ENCODE measurements at regions not wholly inside any gene's neighbourhood (a gene's known extent, or its start where the extent isn't known, plus 50 kb on each side); places are given as distances from the start of the nearest gene placed in this dataset.

GRCh38 chr6:170130771-170131241 is 160.1 kb downstream of the DLL1 start:
- no peak overlapping the region for H3K27ac Mint-ChIP-seq (ENCODE audit: unreplicated experiment)
- no peaks in the 10 kb centered on the region for H3K4me1 Mint-ChIP-seq (ENCODE audit: unreplicated experiment)
- H3K27me3 Mint-ChIP-seq (ENCODE audit: unreplicated experiment): no peaks in the 10 kb centered on the region
- TF ChIP-seq CTCF (IDR thresholded peaks at IDR 0.05): no peak
- no peaks in the 10 kb centered on the region for H3K36me3 Mint-ChIP-seq (ENCODE audit: unreplicated experiment)
- no peaks in the 10 kb centered on the region for H3K9me3 Mint-ChIP-seq (ENCODE audit: unreplicated experiment)
- no peak overlapping the region for H3K4me3 Mint-ChIP-seq (ENCODE audit: unreplicated experiment)
- DNase-seq (ENCODE audit: extremely low spot score, unreplicated experiment): peak; percentile 81

- no peak for TF ChIP-seq CTCF (IDR thresholded peaks at IDR 0.05)
- H3K36me3 Mint-ChIP-seq (ENCODE audit: unreplicated experiment): no peaks in the 10 kb centered on the region
- H3K27me3 Mint-ChIP-seq (ENCODE audit: unreplicated experiment): no peaks in the 10 kb centered on the region
- no peaks in the 10 kb centered on the region for H3K9me3 Mint-ChIP-seq (ENCODE audit: unreplicated experiment)
- no peaks in the 10 kb centered on the region for H3K4me1 Mint-ChIP-seq (ENCODE audit: unreplicated experiment)
- no peak overlapping the region for H3K4me3 Mint-ChIP-seq (ENCODE audit: unreplicated experiment)
- no peak overlapping the region for H3K27ac Mint-ChIP-seq (ENCODE audit: unreplicated experiment)
- peak; percentile 82 for DNase-seq (ENCODE audit: extremely low spot score, unreplicated experiment)
Observed at GRCh38 chr6:170130201-170130621, 160.7 kb downstream of the DLL1 start.

- Mint-ChIP-seq H3K36me3 (ENCODE audit: unreplicated experiment) (no peaks in the 10 kb centered on the region), H3K9me3 (ENCODE audit: unreplicated experiment) (no peaks in the 10 kb centered on the region), H3K4me3 (ENCODE audit: unreplicated experiment) (no peak overlapping the region), H3K27ac (ENCODE audit: unreplicated experiment) (no peak overlapping the region), H3K27me3 (ENCODE audit: unreplicated experiment) (no peaks in the 10 kb centered on the region), H3K4me1 (ENCODE audit: unreplicated experiment) (no peaks in the 10 kb centered on the region)
- DNase-seq (ENCODE audit: extremely low spot score, unreplicated experiment): peak; percentile 87
- TF ChIP-seq CTCF (IDR thresholded peaks at IDR 0.05): no peak
Observed at GRCh38 chr6:170129691-170130171, 161.1 kb downstream of the DLL1 start.

- Mint-ChIP-seq H3K4me3 (ENCODE audit: unreplicated experiment) (no peak overlapping the region), H3K27me3 (ENCODE audit: unreplicated experiment) (no peaks in the 10 kb centered on the region), H3K27ac (ENCODE audit: unreplicated experiment) (no peak overlapping the region), H3K4me1 (ENCODE audit: unreplicated experiment) (no peaks in the 10 kb centered on the region), H3K9me3 (ENCODE audit: unreplicated experiment) (no peaks in the 10 kb centered on the region), H3K36me3 (ENCODE audit: unreplicated experiment) (no peaks in the 10 kb centered on the region)
- no peak for TF ChIP-seq CTCF (IDR thresholded peaks at IDR 0.05)
- DNase-seq (ENCODE audit: extremely low spot score, unreplicated experiment): peak; percentile 83
Observed at GRCh38 chr6:170128811-170129681, 161.8 kb downstream of the DLL1 start.

GRCh38 chr6:170128346-170128745 is 162.5 kb downstream of the DLL1 start:
- no peaks in the 10 kb centered on the region for H3K27me3 Mint-ChIP-seq (ENCODE audit: unreplicated experiment)
- no peaks in the 10 kb centered on the region for H3K9me3 Mint-ChIP-seq (ENCODE audit: unreplicated experiment)
- H3K4me1 Mint-ChIP-seq (ENCODE audit: unreplicated experiment): no peaks in the 10 kb centered on the region
- peak; percentile 72 for DNase-seq (ENCODE audit: extremely low spot score, unreplicated experiment)
- H3K4me3 Mint-ChIP-seq (ENCODE audit: unreplicated experiment): no peak overlapping the region
- H3K27ac Mint-ChIP-seq (ENCODE audit: unreplicated experiment): no peak overlapping the region
- TF ChIP-seq CTCF (IDR thresholded peaks at IDR 0.05): no peak
- no peaks in the 10 kb centered on the region for H3K36me3 Mint-ChIP-seq (ENCODE audit: unreplicated experiment)

Data from osteocyte (in vitro differentiated cells).